ENCODE measurements at regions not wholly inside any gene's neighbourhood (a gene's known extent, or its start where the extent isn't known, plus 50 kb on each side); places are given as distances from the start of the nearest gene placed in this dataset.

DNA sequence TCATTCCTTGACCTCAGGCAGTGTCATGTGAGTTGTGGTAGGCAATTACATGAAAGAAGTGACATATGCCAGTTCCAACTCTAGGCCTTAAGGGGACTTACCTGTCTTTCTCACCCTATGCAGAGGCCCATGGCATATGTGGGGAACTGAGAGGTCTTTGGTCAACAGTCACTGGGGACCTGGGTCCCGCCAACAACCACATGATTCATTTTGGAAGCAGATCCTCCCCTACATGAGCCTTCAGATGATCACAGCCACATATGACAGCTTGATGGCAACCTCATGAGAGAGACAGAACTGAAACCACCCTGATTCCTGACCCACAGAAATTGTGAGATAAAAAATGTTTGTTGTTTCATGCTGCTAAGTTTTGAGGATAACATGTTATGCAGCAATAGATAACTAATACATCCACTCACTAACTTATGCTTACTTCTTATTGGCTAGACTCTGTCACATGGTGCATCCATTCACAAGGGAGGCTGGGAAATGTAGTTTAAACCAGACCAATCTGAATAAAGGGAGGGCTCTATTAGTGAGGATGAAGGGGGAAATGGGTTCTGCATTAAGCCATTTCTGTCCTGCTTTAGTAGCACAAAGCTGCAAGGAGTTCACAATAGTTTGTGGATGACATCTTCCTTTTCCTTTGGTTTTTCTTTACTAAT, 298.2 kb downstream of the HAPSTR1 start:
- no peak for TF ChIP-seq POLR2A (IDR thresholded peaks at IDR 0.05)
- TF ChIP-seq, protein P1, sequence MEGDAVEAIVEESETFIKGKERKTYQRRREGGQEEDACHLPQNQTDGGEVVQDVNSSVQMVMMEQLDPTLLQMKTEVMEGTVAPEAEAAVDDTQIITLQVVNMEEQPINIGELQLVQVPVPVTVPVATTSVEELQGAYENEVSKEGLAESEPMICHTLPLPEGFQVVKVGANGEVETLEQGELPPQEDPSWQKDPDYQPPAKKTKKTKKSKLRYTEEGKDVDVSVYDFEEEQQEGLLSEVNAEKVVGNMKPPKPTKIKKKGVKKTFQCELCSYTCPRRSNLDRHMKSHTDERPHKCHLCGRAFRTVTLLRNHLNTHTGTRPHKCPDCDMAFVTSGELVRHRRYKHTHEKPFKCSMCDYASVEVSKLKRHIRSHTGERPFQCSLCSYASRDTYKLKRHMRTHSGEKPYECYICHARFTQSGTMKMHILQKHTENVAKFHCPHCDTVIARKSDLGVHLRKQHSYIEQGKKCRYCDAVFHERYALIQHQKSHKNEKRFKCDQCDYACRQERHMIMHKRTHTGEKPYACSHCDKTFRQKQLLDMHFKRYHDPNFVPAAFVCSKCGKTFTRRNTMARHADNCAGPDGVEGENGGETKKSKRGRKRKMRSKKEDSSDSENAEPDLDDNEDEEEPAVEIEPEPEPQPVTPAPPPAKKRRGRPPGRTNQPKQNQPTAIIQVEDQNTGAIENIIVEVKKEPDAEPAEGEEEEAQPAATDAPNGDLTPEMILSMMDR (IDR thresholded peaks at IDR 0.05): no peak
